Activated CD8-positive, alpha-beta T cell treated with anti-CD3 and anti-CD28 coated beads for 36 hours (primary cell): ENCODE measurements at regions not wholly inside any gene's neighbourhood (a gene's known extent, or its start where the extent isn't known, plus 50 kb on each side); places are given as distances from the start of the nearest gene placed in this dataset.
"Not testable (repeated sequence)": the region's sequence is repeated elsewhere in the genome, so short reads cannot be mapped to it uniquely, and the experiment has no call there.

Experiments used
- ATAC-seq: fragments of 200-7000 bp; cut with Tn5 transposase; one replicate; pipeline ENCODE4 v1.10.0; 2021; ENCODE audit warnings: mild to moderate bottlenecking, moderate library complexity
- CTCF ChIA-PET: fragments of 350-600 bp; sonication (Branson Sonifier 250); formaldehyde crosslinking; loops from one replicate; lab custom pipeline; 2021; ENCODE audit warnings: antibody characterized with exemption; lab: Charles Lee
- POLR2A ChIA-PET: fragments of 350-600 bp; sonication (Branson Sonifier 250); formaldehyde crosslinking; loops from one replicate; lab custom pipeline; 2021; ENCODE audit warnings: antibody characterized with exemption; lab: Charles Lee
- DNase-seq: peaks from one replicate; pipeline ENCODE4 v3.0.0-alpha.2; 2020
- H3K27ac Mint-ChIP-seq: one replicate; pipeline ENCODE4 v1.8.0; 2021; ENCODE audit warnings: mild to moderate bottlenecking, mixed read lengths
- H3K27me3 Mint-ChIP-seq: one replicate; pipeline ENCODE4 v1.8.0; 2021; ENCODE audit warnings: mixed read lengths
- H3K36me3 Mint-ChIP-seq: one replicate; pipeline ENCODE4 v1.8.0; 2021; ENCODE audit warnings: low read depth, mixed read lengths
- H3K4me1 Mint-ChIP-seq: one replicate; pipeline ENCODE4 v1.8.0; 2021; ENCODE audit warnings: low read depth, mixed read lengths
- H3K4me3 Mint-ChIP-seq: one replicate; pipeline ENCODE4 v1.8.0; 2021; ENCODE audit warnings: mild to moderate bottlenecking, moderate library complexity, mixed read lengths
- H3K9me3 Mint-ChIP-seq: one replicate; pipeline ENCODE4 v1.8.0; 2021; ENCODE audit warnings: mixed read lengths
- intact Hi-C: fragments of 100-400 bp; cut with micrococcal nuclease; formaldehyde crosslinking; loops from one replicate; pipeline ENCODE4 v1.10.0; 2022
- TF ChIP-seq, protein P1 (sequence below): fragments of 200-600 bp; IDR thresholded peaks from one replicate; pipeline ENCODE4 v1.8.0; 2022; ENCODE audit warnings: antibody characterized with exemption, mild to moderate bottlenecking

GRCh38 chr16:51831595-51832367 lies 680.7 kb upstream of the SALL1 start:
- CTCF ChIA-PET, result no interaction called here
- intact Hi-C loops, result no loop called here
- TF ChIP-seq, protein P1, sequence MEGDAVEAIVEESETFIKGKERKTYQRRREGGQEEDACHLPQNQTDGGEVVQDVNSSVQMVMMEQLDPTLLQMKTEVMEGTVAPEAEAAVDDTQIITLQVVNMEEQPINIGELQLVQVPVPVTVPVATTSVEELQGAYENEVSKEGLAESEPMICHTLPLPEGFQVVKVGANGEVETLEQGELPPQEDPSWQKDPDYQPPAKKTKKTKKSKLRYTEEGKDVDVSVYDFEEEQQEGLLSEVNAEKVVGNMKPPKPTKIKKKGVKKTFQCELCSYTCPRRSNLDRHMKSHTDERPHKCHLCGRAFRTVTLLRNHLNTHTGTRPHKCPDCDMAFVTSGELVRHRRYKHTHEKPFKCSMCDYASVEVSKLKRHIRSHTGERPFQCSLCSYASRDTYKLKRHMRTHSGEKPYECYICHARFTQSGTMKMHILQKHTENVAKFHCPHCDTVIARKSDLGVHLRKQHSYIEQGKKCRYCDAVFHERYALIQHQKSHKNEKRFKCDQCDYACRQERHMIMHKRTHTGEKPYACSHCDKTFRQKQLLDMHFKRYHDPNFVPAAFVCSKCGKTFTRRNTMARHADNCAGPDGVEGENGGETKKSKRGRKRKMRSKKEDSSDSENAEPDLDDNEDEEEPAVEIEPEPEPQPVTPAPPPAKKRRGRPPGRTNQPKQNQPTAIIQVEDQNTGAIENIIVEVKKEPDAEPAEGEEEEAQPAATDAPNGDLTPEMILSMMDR, result no peak
- POLR2A ChIA-PET, result no interaction called here
- Mint-ChIP-seq H3K4me3 (no peak overlapping the region), H3K4me1 (no peaks in the 10 kb centered on the region), H3K36me3 (no peaks in the 10 kb centered on the region), H3K27me3 (no peaks in the 10 kb centered on the region), H3K27ac (no peak overlapping the region), H3K9me3 (peaks cover 4% of the 10 kb centered on the region)
- DNase-seq, result no peak
- no peak for ATAC-seq

DNA sequence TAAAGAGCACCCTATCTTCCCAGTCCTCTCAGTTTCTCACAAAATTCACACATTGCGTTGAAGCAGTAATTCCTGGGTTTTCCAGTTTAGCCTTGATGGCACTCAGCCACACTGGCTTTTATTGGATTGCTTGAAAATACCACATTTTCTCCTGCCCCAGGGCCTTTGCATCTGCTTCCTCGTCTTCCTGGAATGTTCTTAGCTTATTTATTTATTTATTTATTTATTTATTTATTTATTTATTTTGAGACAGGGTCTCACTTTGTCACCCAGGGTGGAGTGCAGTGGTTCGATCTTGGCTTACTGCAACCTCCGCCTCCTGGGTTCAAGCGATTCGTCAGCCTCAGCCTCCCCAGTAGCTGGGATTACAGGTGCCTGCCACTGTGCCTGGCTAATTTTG lies 680.0 kb upstream of the SALL1 start:
- H3K9me3 Mint-ChIP-seq, DNase-seq, H3K36me3 Mint-ChIP-seq, POLR2A ChIA-PET, H3K27ac Mint-ChIP-seq, H3K4me1 Mint-ChIP-seq, CTCF ChIA-PET, intact Hi-C loops, H3K4me3 Mint-ChIP-seq, H3K27me3 Mint-ChIP-seq, ATAC-seq: not testable (repeated sequence)

DNA sequence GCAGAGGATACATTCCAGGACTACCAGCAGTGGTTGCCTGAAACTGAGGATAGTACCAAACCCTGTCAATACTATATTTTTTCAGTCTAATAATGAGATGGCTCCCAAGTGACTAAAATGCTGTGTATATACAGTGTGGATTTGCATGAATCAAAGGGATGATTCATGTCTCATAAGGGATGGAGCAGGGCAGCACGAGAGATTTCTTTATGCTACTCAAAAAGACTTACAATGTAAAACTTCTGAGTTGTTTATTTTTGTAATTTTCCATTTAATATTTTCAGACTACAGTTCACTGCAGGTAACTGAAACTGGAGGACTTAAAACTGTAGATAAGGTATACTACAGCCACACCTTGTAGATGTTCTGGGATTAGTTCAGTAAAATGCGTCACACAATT lies 674.7 kb upstream of the SALL1 start:
- intact Hi-C loops, result no loop called here
- POLR2A ChIA-PET, result no interaction called here
- Mint-ChIP-seq H3K27ac (no peak overlapping the region), H3K4me1 (no peaks in the 10 kb centered on the region), H3K36me3 (no peaks in the 10 kb centered on the region), H3K27me3 (no peaks in the 10 kb centered on the region), H3K4me3 (no peak overlapping the region), H3K9me3 (no peaks in the 10 kb centered on the region)
- TF ChIP-seq, protein P1, result no peak
- CTCF ChIA-PET, result no interaction called here
- DNase-seq (no peak), ATAC-seq (no peak)

- POLR2A ChIA-PET, result no interaction called here
- TF ChIP-seq, protein P1, result no peak
- H3K27ac Mint-ChIP-seq, result no peak overlapping the region
- H3K27me3 Mint-ChIP-seq, result no peaks in the 10 kb centered on the region
- DNase-seq, result no peak
- H3K36me3 Mint-ChIP-seq, result no peaks in the 10 kb centered on the region
- intact Hi-C loops, result no loop called here
- no peak overlapping the region for H3K4me3 Mint-ChIP-seq
- H3K9me3 Mint-ChIP-seq, result no peaks in the 10 kb centered on the region
- no peak for ATAC-seq
- CTCF ChIA-PET, result no interaction called here
- H3K4me1 Mint-ChIP-seq, result no peaks in the 10 kb centered on the region
Observed at GRCh38 chr16:51822471-51822870, 671.4 kb upstream of the SALL1 start.

DNA sequence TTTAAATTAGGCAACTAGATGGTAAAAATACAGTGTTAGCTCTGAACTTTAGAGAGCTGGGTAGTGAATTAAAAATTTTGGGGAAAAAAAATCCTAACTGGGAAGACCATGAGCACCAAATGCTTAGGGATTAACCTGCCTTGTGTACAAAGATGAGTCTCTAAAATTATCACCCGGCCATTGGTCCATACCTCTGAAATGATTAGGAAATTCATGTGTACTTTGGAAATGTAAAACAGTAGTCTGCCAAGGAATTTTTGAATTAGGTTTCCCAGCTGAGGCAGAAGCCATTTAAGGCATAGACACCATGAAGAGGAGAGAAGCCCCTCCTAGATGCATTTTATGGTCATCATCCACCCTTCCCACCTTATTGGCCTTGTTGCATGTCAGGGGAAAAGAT lies 670.5 kb upstream of the SALL1 start:
- ChIA-PET POLR2A (no interaction called here), CTCF (no interaction called here)
- TF ChIP-seq, protein P1, result no peak
- no peaks in the 10 kb centered on the region for H3K9me3 Mint-ChIP-seq
- H3K27ac Mint-ChIP-seq, result no peak overlapping the region
- H3K4me1 Mint-ChIP-seq, result no peaks in the 10 kb centered on the region
- no peaks in the 10 kb centered on the region for H3K27me3 Mint-ChIP-seq
- no peak overlapping the region for H3K4me3 Mint-ChIP-seq
- intact Hi-C loops, result no loop called here
- H3K36me3 Mint-ChIP-seq, result no peaks in the 10 kb centered on the region
- ATAC-seq (no peak), DNase-seq (no peak)
